HCT116 (cell line): ENCODE measurements at regions not wholly inside any gene's neighbourhood (a gene's known extent, or its start where the extent isn't known, plus 50 kb on each side); places are given as distances from the start of the nearest gene placed in this dataset.

Source experiments
- CEBPB ChIP-seq: IDR thresholded peaks from 2 replicates; pipeline ENCODE4 v1.6.1; 2012; ENCODE audit warnings: low read depth
- EZH2 ChIP-seq: fragments of 200-600 bp; sonication (generic); IDR thresholded peaks from 2 replicates; pipeline ENCODE4 v1.6.1; 2017; ENCODE audit warnings: antibody characterized with exemption, mixed run types
- POLR2AphosphoS5 ChIP-seq: IDR thresholded peaks from 2 replicates; pipeline ENCODE4 v1.6.1; 2011; ENCODE audit warnings: mild to moderate bottlenecking, low read depth, low read length, moderate library complexity
- ZBTB33 ChIP-seq: IDR thresholded peaks from 2 replicates; pipeline ENCODE4 v1.6.1; 2011; ENCODE audit warnings: mild to moderate bottlenecking, low read length, moderate library complexity; ENCODE audit not compliant: insufficient replicate concordance; ENCODE audit errors: extremely low read depth
- TF ChIP-seq, protein P1 (sequence below): IDR thresholded peaks from 2 replicates; pipeline ENCODE4 v1.6.1; 2012

GRCh38 chr16:86986809-86987487 lies 330.2 kb downstream of the C16orf95 start:
- TF ChIP-seq, protein P1, sequence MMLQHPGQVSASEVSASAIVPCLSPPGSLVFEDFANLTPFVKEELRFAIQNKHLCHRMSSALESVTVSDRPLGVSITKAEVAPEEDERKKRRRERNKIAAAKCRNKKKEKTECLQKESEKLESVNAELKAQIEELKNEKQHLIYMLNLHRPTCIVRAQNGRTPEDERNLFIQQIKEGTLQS, result no peak
- TF ChIP-seq CEBPB, result no peak
- no peak for TF ChIP-seq ZBTB33
- no peak for TF ChIP-seq POLR2AphosphoS5
- no peak for TF ChIP-seq EZH2
